ENCODE measurements at regions not wholly inside any gene's neighbourhood (a gene's known extent, or its start where the extent isn't known, plus 50 kb on each side); places are given as distances from the start of the nearest gene placed in this dataset.

DNA sequence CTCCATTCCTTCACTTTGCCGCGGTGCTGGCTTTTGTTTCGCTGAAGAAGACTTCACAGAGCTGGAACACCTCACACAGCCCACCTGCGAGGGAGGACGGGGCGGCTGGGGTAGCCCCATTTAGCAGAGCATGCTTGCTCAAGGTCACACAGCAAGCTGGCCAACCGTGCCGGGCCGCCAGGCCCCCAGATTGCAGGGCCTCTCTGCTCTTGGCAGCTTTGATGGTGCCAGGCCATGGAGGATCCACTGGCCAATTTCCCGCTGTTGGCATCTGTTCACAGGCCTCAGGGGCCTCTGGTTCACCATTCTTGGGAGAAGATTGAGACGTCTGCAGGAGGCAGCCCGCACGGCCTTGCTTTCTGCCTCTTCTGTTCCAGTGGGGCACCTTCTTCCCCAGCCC, 77.9 kb upstream of the LINGO1 start:
- no peak for TF ChIP-seq GATA2 (IDR thresholded peaks at IDR 0.05; ENCODE audit: low read depth, low read length)
- no peak for TF ChIP-seq GATA3 (IDR thresholded peaks at IDR 0.05; ENCODE audit: low read depth, low read length)
